Naive thymus-derived CD4-positive, alpha-beta T cell (primary cell): ENCODE measurements at regions not wholly inside any gene's neighbourhood (a gene's known extent, or its start where the extent isn't known, plus 50 kb on each side); places are given as distances from the start of the nearest gene placed in this dataset.

Experiments used
- ATAC-seq: fragments of 150-1000 bp; cut with Tn5 transposase; 2 replicates; pipeline ENCODE4 v1.10.0; 2021; ENCODE audit warnings: mild to moderate bottlenecking, moderate library complexity
- CTCF ChIA-PET: fragments of 350-600 bp; sonication (Branson Sonifier 250); formaldehyde crosslinking; loops from one replicate; lab custom pipeline; 2021; ENCODE audit warnings: antibody characterized with exemption; lab: Charles Lee
- POLR2A ChIA-PET: fragments of 350-600 bp; sonication (Branson Sonifier 250); formaldehyde crosslinking; loops from one replicate; lab custom pipeline; 2021; ENCODE audit warnings: antibody characterized with exemption, inconsistent platforms; lab: Charles Lee
- DNase-seq, 9 donors: peaks; one replicate each; pipeline versions ENCODE4 v3.0.0 to v3.0.0-alpha.2; 2020 to 2022; ENCODE audit warnings: mixed read lengths in 1 of 9
- H3K27ac ChIP-seq: one replicate; pipeline ENCODE4 v1.7.0; 2013; ENCODE audit warnings: mild to moderate bottlenecking, low read depth, low read length, moderate library complexity
- H3K27me3 ChIP-seq, 2 donors: one replicate each; pipeline ENCODE4 v1.7.0; 2013; ENCODE audit warnings: low read length in 2 of 2, mild to moderate bottlenecking in 2 of 2, moderate library complexity in 2 of 2; ENCODE audit not compliant: control insufficient read depth in 2 of 2, insufficient read depth in 2 of 2
- H3K36me3 ChIP-seq, 3 experiments: 1 replicate in 2 of 3; 2 replicates in 1 of 3; pipeline ENCODE4 v1.7.0; 2013; ENCODE audit warnings: low read length in 3 of 3, mild to moderate bottlenecking in 3 of 3, moderate library complexity in 1 of 3; ENCODE audit not compliant: insufficient read depth in 3 of 3, control insufficient read depth in 2 of 3
- H3K4me1 ChIP-seq, 2 donors: one replicate each; pipeline ENCODE4 v1.7.0; 2013; ENCODE audit warnings: low read length in 2 of 2, mild to moderate bottlenecking in 2 of 2, moderate library complexity in 1 of 2; ENCODE audit not compliant: control insufficient read depth in 2 of 2, insufficient read depth in 2 of 2
- H3K4me3 ChIP-seq: 2 replicates; pipeline ENCODE4 v1.7.0; 2013; ENCODE audit warnings: mild to moderate bottlenecking, low read length
- H3K9me3 ChIP-seq, 3 experiments: 1 replicate in 2 of 3; 2 replicates in 1 of 3; pipeline ENCODE4 v1.7.0; 2013; ENCODE audit warnings: low read length in 3 of 3; ENCODE audit not compliant: control insufficient read depth in 2 of 3
- H3K27ac Mint-ChIP-seq, 9 donors: one replicate each; pipeline ENCODE4 v1.8.0; 2020 to 2022; ENCODE audit warnings: mixed read lengths in 9 of 9, mild to moderate bottlenecking in 8 of 9, moderate library complexity in 5 of 9, inconsistent platforms in 2 of 9
- H3K27me3 Mint-ChIP-seq, 5 donors: one replicate each; pipeline ENCODE4 v1.8.0; 2021 to 2022; ENCODE audit warnings: mixed read lengths in 5 of 5, mild to moderate bottlenecking in 1 of 5
- H3K36me3 Mint-ChIP-seq, 5 donors: one replicate each; pipeline ENCODE4 v1.8.0; 2020 to 2022; ENCODE audit warnings: mixed read lengths in 5 of 5, mild to moderate bottlenecking in 3 of 5, inconsistent platforms in 1 of 5
- H3K4me1 Mint-ChIP-seq, 7 donors: one replicate each; pipeline ENCODE4 v1.8.0; 2020 to 2022; ENCODE audit warnings: mixed read lengths in 7 of 7, mild to moderate bottlenecking in 3 of 7, inconsistent platforms in 1 of 7
- H3K4me3 Mint-ChIP-seq, 10 donors: one replicate each; pipeline ENCODE4 v1.8.0; 2020 to 2022; ENCODE audit warnings: mild to moderate bottlenecking in 10 of 10, mixed read lengths in 10 of 10, moderate library complexity in 6 of 10, inconsistent platforms in 2 of 10
- H3K9me3 Mint-ChIP-seq, 11 donors: one replicate each; pipeline ENCODE4 v1.8.0; 2020 to 2022; ENCODE audit warnings: mixed read lengths in 11 of 11, mild to moderate bottlenecking in 4 of 11, inconsistent platforms in 1 of 11, moderate library complexity in 1 of 11
- intact Hi-C, 2 donors: fragments of 100-400 bp; cut with micrococcal nuclease; formaldehyde crosslinking; loops; one replicate each; pipeline ENCODE4 v1.15.1; 2023

DNA sequence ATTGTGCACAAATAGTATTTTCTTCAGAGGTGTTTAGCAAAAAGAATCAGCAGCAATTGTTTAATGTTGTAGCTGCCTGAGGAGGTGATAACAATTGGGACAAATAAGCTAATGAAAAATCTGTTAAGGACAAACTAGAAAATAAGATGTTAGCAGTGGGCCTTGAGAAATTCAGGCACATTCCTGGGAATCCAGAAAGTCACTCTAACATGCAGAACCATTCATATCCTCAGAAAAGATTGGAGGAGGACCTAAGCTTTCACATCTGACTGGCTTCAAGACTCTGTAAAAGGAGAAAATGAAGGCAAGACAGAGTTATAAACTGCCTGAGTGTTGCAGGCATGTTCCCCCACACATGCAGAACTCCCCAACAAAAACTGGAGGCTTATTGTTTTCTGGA is 353.5 kb upstream of the RGPD4 start:
- H3K4me3 Mint-ChIP-seq, result no peak overlapping the region
- H3K27ac Mint-ChIP-seq, result no peak overlapping the region
- H3K9me3 ChIP-seq, result peaks cover 0 to 5% (median 5%) of the 10 kb centered on the region in 3 experiments
- no peaks in the 10 kb centered on the region for H3K36me3 ChIP-seq
- ATAC-seq (no peak), DNase-seq (no peak)
- H3K4me1 ChIP-seq, result no peaks in the 10 kb centered on the region
- H3K27ac ChIP-seq, result no peak overlapping the region
- H3K36me3 Mint-ChIP-seq, result no peaks in the 10 kb centered on the region
- no peaks in the 10 kb centered on the region for H3K27me3 Mint-ChIP-seq
- no peak overlapping the region for H3K4me3 ChIP-seq
- H3K27me3 ChIP-seq, result no peaks in the 10 kb centered on the region
- CTCF ChIA-PET, result no interaction called here
- H3K4me1 Mint-ChIP-seq, result no peaks in the 10 kb centered on the region
- intact Hi-C loops, result no loop called here
- H3K9me3 Mint-ChIP-seq, result peaks cover 2 to 27% (median 9%) of the 10 kb centered on the region in 11 donors
- POLR2A ChIA-PET, result no interaction called here

DNA sequence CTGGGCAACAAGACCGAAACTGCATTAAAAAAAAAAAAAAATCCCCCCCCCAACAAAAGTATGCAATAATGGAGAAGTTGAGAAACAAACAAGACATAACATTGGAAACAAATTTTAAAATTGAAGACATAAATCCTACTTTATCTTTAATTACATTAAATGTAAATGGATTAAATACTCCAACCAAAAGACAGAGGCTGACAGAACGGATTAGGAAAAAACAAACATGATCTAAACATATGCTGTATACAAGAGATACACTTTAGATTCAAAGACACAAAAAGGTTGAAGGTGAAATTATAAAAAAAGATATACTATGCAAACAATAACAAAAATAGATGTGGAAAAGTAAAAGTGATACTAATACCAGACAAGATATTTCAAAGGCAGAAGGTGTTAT is 350.8 kb upstream of the RGPD4 start:
- Mint-ChIP-seq H3K9me3 (peaks cover 0 to 31% (median 5%) of the 10 kb centered on the region in 11 donors), H3K27me3 (no peaks in the 10 kb centered on the region), H3K27ac (no peak overlapping the region), H3K4me1 (no peaks in the 10 kb centered on the region), H3K36me3 (no peaks in the 10 kb centered on the region), H3K4me3 (no peak overlapping the region)
- ATAC-seq (no peak), DNase-seq (no peak)
- CTCF ChIA-PET, result no interaction called here
- Histone ChIP-seq H3K4me3 (no peak overlapping the region), H3K9me3 (peaks cover 0 to 5% (median 5%) of the 10 kb centered on the region in 3 experiments), H3K27ac (no peak overlapping the region), H3K4me1 (no peaks in the 10 kb centered on the region), H3K36me3 (no peaks in the 10 kb centered on the region), H3K27me3 (no peaks in the 10 kb centered on the region)
- POLR2A ChIA-PET, result no interaction called here
- intact Hi-C loops, result no loop called here

DNA sequence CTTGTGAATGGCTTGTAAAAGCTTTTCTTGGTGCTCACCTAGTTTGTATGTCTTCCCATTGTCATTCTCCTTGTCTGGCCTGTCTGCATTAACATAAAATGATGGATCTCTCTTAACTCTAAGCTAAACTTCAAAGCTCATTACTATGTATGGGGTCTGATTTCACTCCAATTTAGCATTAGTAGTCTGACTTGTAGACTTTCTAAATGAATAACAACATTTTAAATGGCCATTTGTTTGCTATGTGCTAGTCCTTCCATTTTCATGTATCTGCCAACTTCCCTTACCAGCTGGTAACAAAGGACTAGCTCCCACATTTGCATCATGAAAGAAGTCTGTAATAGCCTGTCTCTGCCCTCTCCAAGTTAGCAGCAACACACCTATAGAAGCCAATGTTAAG is 324.2 kb upstream of the RGPD4 start:
- Mint-ChIP-seq H3K4me3 (no peak overlapping the region), H3K36me3 (no peaks in the 10 kb centered on the region), H3K9me3 (peaks cover 0 to 3% (median 0%) of the 10 kb centered on the region in 11 donors), H3K27me3 (no peaks in the 10 kb centered on the region), H3K27ac (no peak overlapping the region), H3K4me1 (no peaks in the 10 kb centered on the region)
- Histone ChIP-seq H3K27me3 (no peaks in the 10 kb centered on the region), H3K27ac (no peak overlapping the region), H3K9me3 (no peaks in the 10 kb centered on the region), H3K4me3 (no peak overlapping the region), H3K4me1 (no peaks in the 10 kb centered on the region), H3K36me3 (no peaks in the 10 kb centered on the region)
- ATAC-seq, result no peak
- DNase-seq, result no peak
- intact Hi-C loops, result no loop called here
- POLR2A ChIA-PET, result no interaction called here
- CTCF ChIA-PET, result no interaction called here

DNA sequence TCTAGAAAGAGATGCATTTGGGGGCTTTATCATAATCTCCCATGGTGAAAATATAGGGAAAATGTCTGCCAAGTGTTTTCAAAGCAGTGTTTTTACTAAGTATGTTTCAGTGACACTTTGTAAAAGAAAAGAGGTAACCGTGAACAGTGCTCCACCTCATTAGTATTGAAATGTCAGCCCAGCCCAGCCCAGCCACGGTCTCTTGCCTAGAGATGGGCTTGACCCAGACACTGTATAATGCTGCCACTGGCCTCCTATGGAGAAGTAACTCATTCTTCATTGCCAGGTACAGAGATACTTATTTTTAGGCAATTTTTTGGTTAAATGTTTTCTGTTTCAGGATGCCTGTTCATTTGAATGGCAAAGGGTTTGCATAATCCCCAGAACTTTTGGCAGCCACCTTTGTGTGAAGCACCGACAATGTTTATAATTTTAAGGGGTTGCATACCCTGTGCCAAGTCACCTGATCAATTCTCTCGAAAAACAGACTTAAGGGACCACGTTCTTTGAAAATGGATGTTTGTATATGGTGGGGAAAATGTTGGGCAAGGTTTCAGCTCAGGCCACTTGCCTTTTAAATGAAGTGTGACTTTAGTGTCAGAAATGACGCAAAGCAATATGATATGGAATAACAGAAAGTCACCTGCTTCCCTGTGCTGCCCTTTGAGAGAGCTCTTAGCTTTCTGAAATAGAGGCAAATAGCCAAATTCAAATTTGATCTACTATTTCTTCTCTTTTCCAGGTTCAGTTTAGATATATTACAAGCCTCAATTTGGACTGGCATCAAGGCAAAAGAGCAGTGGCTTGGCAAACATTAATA is 314.5 kb upstream of the RGPD4 start:
- CTCF ChIA-PET, result no interaction called here
- Histone ChIP-seq H3K4me3 (no peak overlapping the region), H3K36me3 (no peaks in the 10 kb centered on the region), H3K27ac (no peak overlapping the region), H3K9me3 (peaks cover 0 to 2% (median 0%) of the 10 kb centered on the region in 3 experiments), H3K27me3 (no peaks in the 10 kb centered on the region), H3K4me1 (no peaks in the 10 kb centered on the region)
- peaks cover 0 to 15% (median 4%) of the 10 kb centered on the region in 11 donors for H3K9me3 Mint-ChIP-seq
- H3K27me3 Mint-ChIP-seq, result no peaks in the 10 kb centered on the region
- no peak for DNase-seq
- no peak overlapping the region for H3K27ac Mint-ChIP-seq
- peaks cover 0 to 3% (median 0%) of the 10 kb centered on the region in 5 donors for H3K36me3 Mint-ChIP-seq
- intact Hi-C loops, result no loop called here
- no peaks in the 10 kb centered on the region for H3K4me1 Mint-ChIP-seq
- H3K4me3 Mint-ChIP-seq, result no peak overlapping the region
- POLR2A ChIA-PET, result no interaction called here
- ATAC-seq, result no peak

DNA sequence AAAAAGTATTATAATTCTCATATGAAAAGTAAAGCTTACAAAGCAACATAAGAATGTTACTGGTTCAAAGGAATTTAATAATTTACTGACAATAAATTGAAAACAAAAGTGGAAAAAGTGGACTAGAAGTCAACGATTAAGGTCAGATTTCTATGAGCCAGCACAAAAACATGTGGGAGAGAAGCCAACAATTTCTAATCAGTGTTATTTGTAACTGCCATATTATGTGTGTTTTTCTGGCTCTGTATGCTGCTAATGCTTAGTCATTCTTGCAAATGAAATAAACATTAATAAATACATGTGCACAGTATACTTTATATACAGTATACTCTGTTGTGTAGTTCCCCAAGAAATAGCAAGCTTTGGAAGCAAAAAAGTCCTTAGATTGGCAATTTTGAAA is 301.3 kb upstream of the RGPD4 start:
- Mint-ChIP-seq H3K4me1 (no peaks in the 10 kb centered on the region), H3K4me3 (no peak overlapping the region), H3K36me3 (no peaks in the 10 kb centered on the region), H3K27ac (no peak overlapping the region), H3K9me3 (peaks cover 0 to 22% (median 8%) of the 10 kb centered on the region in 11 donors), H3K27me3 (no peaks in the 10 kb centered on the region)
- DNase-seq (no peak), ATAC-seq (no peak)
- Histone ChIP-seq H3K9me3 (no peaks in the 10 kb centered on the region), H3K36me3 (no peaks in the 10 kb centered on the region), H3K4me1 (no peaks in the 10 kb centered on the region), H3K27me3 (no peaks in the 10 kb centered on the region), H3K27ac (no peak overlapping the region), H3K4me3 (no peak overlapping the region)
- CTCF ChIA-PET, result no interaction called here
- intact Hi-C loops, result no loop called here
- POLR2A ChIA-PET, result no interaction called here

DNA sequence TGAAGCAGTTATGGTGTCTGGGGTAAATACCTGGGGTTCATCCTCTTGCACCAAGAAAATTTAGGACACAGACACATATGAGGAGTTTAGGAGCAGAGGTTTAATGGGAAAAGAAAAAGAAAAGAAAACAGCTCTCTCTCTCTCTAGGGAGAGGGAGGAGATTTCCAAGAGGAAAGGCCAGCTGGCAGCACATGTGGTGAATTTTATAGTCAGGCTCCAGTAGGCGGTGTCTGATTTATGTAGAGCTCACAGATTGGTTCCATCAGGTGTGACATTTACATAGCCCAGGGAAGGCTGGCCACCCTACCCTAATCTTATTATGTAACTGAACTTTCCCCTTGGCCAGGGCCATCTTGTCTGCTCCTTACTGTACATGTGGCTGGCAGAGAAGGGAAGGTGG is 297.5 kb upstream of the RGPD4 start:
- H3K27me3 ChIP-seq, result no peaks in the 10 kb centered on the region
- H3K36me3 ChIP-seq, result no peaks in the 10 kb centered on the region
- Mint-ChIP-seq H3K36me3 (peaks cover 0 to 4% (median 0%) of the 10 kb centered on the region in 5 donors), H3K4me1 (no peaks in the 10 kb centered on the region), H3K4me3 (no peak overlapping the region), H3K27me3 (no peaks in the 10 kb centered on the region), H3K27ac (no peak overlapping the region), H3K9me3 (peaks cover 0 to 15% (median 8%) of the 10 kb centered on the region in 11 donors)
- no peak overlapping the region for H3K27ac ChIP-seq
- no peak for ATAC-seq
- H3K9me3 ChIP-seq, result no peaks in the 10 kb centered on the region
- H3K4me1 ChIP-seq, result no peaks in the 10 kb centered on the region
- CTCF ChIA-PET, result no interaction called here
- H3K4me3 ChIP-seq, result no peak overlapping the region
- intact Hi-C loops, result no loop called here
- POLR2A ChIA-PET, result no interaction called here
- DNase-seq, result no peak

DNA sequence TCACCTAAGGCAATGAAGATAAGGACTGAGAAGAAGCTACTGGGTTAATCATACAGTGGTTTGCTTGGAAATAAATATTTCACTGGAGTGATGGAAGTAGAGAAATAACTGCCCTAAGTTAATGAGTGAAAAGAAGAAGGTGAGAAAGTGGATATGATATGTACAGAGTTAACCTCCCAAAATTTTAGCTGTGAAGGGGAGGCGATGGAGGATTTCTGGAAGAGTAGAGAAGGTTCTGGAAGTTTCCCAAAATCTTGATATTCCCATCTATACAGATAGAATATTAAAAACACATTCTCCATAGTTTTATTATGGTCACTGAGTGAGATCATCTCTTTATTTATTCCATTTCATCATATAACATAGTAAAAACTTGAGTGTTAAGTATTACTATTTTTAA is 296.6 kb upstream of the RGPD4 start:
- no peaks in the 10 kb centered on the region for H3K27me3 Mint-ChIP-seq
- H3K4me3 Mint-ChIP-seq, result no peak overlapping the region
- no peaks in the 10 kb centered on the region for H3K4me1 Mint-ChIP-seq
- Histone ChIP-seq H3K4me3 (no peak overlapping the region), H3K9me3 (no peaks in the 10 kb centered on the region), H3K27me3 (no peaks in the 10 kb centered on the region), H3K4me1 (no peaks in the 10 kb centered on the region), H3K27ac (no peak overlapping the region), H3K36me3 (no peaks in the 10 kb centered on the region)
- ATAC-seq, result no peak
- no peak overlapping the region for H3K27ac Mint-ChIP-seq
- ChIA-PET CTCF (no interaction called here), POLR2A (no interaction called here)
- H3K36me3 Mint-ChIP-seq, result peaks cover 0 to 4% (median 0%) of the 10 kb centered on the region in 5 donors
- DNase-seq, result no peak
- intact Hi-C loops, result no loop called here
- peaks cover 0 to 18% (median 7%) of the 10 kb centered on the region in 11 donors for H3K9me3 Mint-ChIP-seq
